H9 (cell line): ENCODE measurements at regions not wholly inside any gene's neighbourhood (a gene's known extent, or its start where the extent isn't known, plus 50 kb on each side); places are given as distances from the start of the nearest gene placed in this dataset.

Experiments used
- DNase-seq: peaks from one replicate; pipeline ENCODE4 v3.0.0-alpha.2; 2017
- H2AFZ ChIP-seq: one replicate; pipeline ENCODE4 v1.6.1; 2013; ENCODE audit warnings: mild to moderate bottlenecking, low read length, control low read depth, moderate library complexity
- H2AK5ac ChIP-seq: 2 replicates; pipeline ENCODE4 v1.6.1; 2013; ENCODE audit warnings: low read length, control low read depth, mixed read lengths; ENCODE audit not compliant: insufficient read length
- H2BK120ac ChIP-seq: one replicate; pipeline ENCODE4 v1.6.1; 2013; ENCODE audit warnings: low read depth, mild to moderate bottlenecking, low read length, control low read depth, inconsistent platforms; ENCODE audit not compliant: poor library complexity, severe bottlenecking
- H2BK12ac ChIP-seq: 2 replicates; pipeline ENCODE4 v1.6.1; 2013; ENCODE audit warnings: low read length, control low read depth, mixed read lengths, low read depth; ENCODE audit not compliant: insufficient read length
- H2BK15ac ChIP-seq: 2 replicates; pipeline ENCODE4 v1.6.1; 2013; ENCODE audit warnings: low read depth, low read length, control low read depth
- H2BK20ac ChIP-seq: one replicate; pipeline ENCODE4 v1.6.1; 2013; ENCODE audit warnings: low read depth, mild to moderate bottlenecking, low read length, control low read depth, inconsistent platforms; ENCODE audit not compliant: poor library complexity, severe bottlenecking
- H2BK5ac ChIP-seq: 2 replicates; pipeline ENCODE4 v1.6.1; 2013; ENCODE audit warnings: low read length, control low read depth, mixed read lengths; ENCODE audit not compliant: insufficient read length
- H3K14ac ChIP-seq: 2 replicates; pipeline ENCODE4 v1.6.1; 2013; ENCODE audit warnings: low read length, control low read depth; ENCODE audit not compliant: insufficient read depth
- H3K18ac ChIP-seq: 2 replicates; pipeline ENCODE4 v1.6.1; 2013; ENCODE audit warnings: low read depth, mild to moderate bottlenecking, mixed read lengths, low read length, control low read depth; ENCODE audit not compliant: insufficient read length
- H3K23ac ChIP-seq: 2 replicates; pipeline ENCODE4 v1.6.1; 2013; ENCODE audit warnings: low read length, control low read depth, mixed read lengths, low read depth; ENCODE audit not compliant: insufficient read length
- H3K23me2 ChIP-seq: 2 replicates; pipeline ENCODE4 v1.6.1; 2013; ENCODE audit warnings: low read depth, mild to moderate bottlenecking, mixed read lengths, low read length, control low read depth; ENCODE audit not compliant: insufficient read length, poor library complexity, severe bottlenecking
- H3K27ac ChIP-seq: 2 replicates; pipeline ENCODE4 v1.5.1; 2013; ENCODE audit warnings: low read length, control low read depth, mixed read lengths, low read depth; ENCODE audit not compliant: insufficient read length
- H3K27me3 ChIP-seq: 2 replicates; pipeline ENCODE4 v1.6.1; 2013; ENCODE audit warnings: low read length, control low read depth, inconsistent platforms; ENCODE audit not compliant: insufficient read depth
- H3K4ac ChIP-seq: 2 replicates; pipeline ENCODE4 v1.6.1; 2013; ENCODE audit warnings: low read depth, mild to moderate bottlenecking, control low read depth, inconsistent platforms, low read length, moderate library complexity
- H3K4me1 ChIP-seq: 2 replicates; pipeline ENCODE4 v1.6.1; 2013; ENCODE audit warnings: low read length, control low read depth, inconsistent platforms; ENCODE audit not compliant: insufficient read depth
- H3K4me2 ChIP-seq: 2 replicates; pipeline ENCODE4 v1.6.1; 2013; ENCODE audit warnings: low read length, control low read depth, mixed read lengths; ENCODE audit not compliant: insufficient read length, insufficient read depth
- H3K56ac ChIP-seq: 2 replicates; pipeline ENCODE4 v1.6.1; 2013; ENCODE audit warnings: low read depth, mild to moderate bottlenecking, mixed read lengths, low read length, control low read depth; ENCODE audit not compliant: insufficient read length
- H3K79me1 ChIP-seq: 2 replicates; pipeline ENCODE4 v1.6.1; 2013; ENCODE audit warnings: low read depth, mild to moderate bottlenecking, moderate library complexity, low read length, control low read depth, inconsistent platforms; ENCODE audit not compliant: insufficient read depth, poor library complexity, severe bottlenecking
- H3K79me2 ChIP-seq: 2 replicates; pipeline ENCODE4 v1.6.1; 2013; ENCODE audit warnings: low read length, control low read depth, inconsistent platforms; ENCODE audit not compliant: insufficient read depth
- H3K9ac ChIP-seq: 2 replicates; pipeline ENCODE4 v1.6.1; 2013; ENCODE audit warnings: low read length, control low read depth, mixed read lengths; ENCODE audit not compliant: insufficient read length; ENCODE audit errors: extremely low read depth
- H3K9me3 ChIP-seq: one replicate; pipeline ENCODE4 v1.6.1; 2013; ENCODE audit warnings: low read depth, low read length, inconsistent platforms; ENCODE audit not compliant: control insufficient read depth
- H3T11ph ChIP-seq: one replicate; pipeline ENCODE4 v1.6.1; 2013; ENCODE audit warnings: mild to moderate bottlenecking, low read length, control low read depth, inconsistent platforms
- H4K20me1 ChIP-seq: one replicate; pipeline ENCODE4 v1.6.1; 2013; ENCODE audit not compliant: control insufficient read depth, insufficient read length, insufficient read depth
- H4K5ac ChIP-seq: 2 replicates; pipeline ENCODE4 v1.6.1; 2013; ENCODE audit warnings: low read depth, mild to moderate bottlenecking, mixed read lengths, low read length, control low read depth; ENCODE audit not compliant: insufficient read length
- H4K8ac ChIP-seq: replicated peaks from 2 replicates; pipeline ENCODE4 v1.6.1; 2013; ENCODE audit warnings: low read length, control low read depth, mixed read lengths, low read depth; ENCODE audit not compliant: insufficient read length
- H4K91ac ChIP-seq: 2 replicates; pipeline ENCODE4 v1.6.1; 2013; ENCODE audit warnings: low read depth, mild to moderate bottlenecking, moderate library complexity, mixed read lengths, low read length, control low read depth; ENCODE audit not compliant: insufficient read length
- H3K27ac Mint-ChIP-seq, 3 experiments: 2 replicates in 2 of 3; 3 replicates in 1 of 3; pipeline ENCODE4 v1.8.0; 2020 to 2021; ENCODE audit warnings: mixed read lengths in 3 of 3, mild to moderate bottlenecking in 1 of 3, moderate library complexity in 1 of 3
- H3K27me3 Mint-ChIP-seq: 2 replicates; pipeline ENCODE4 v1.8.0; 2021; ENCODE audit warnings: low read depth, mild to moderate bottlenecking, moderate library complexity, mixed read lengths
- H3K36me3 Mint-ChIP-seq, 3 experiments: 2 replicates in 2 of 3; 3 replicates in 1 of 3; pipeline ENCODE4 v1.8.0; 2020 to 2021; ENCODE audit warnings: low read depth in 3 of 3, mixed read lengths in 3 of 3; ENCODE audit not compliant: insufficient read depth in 1 of 3
- H3K4me1 Mint-ChIP-seq, 2 experiments: 2 replicates each; pipeline ENCODE4 v1.8.0; 2020; ENCODE audit warnings: mixed read lengths in 2 of 2
- H3K4me3 Mint-ChIP-seq, 2 experiments: 2 replicates in 1 of 2; 3 replicates in 1 of 2; pipeline ENCODE4 v1.8.0; 2020 to 2021; ENCODE audit warnings: mild to moderate bottlenecking in 2 of 2, mixed read lengths in 2 of 2, moderate library complexity in 1 of 2
- H3K9me3 Mint-ChIP-seq, 2 experiments: 2 replicates in 1 of 2; 3 replicates in 1 of 2; pipeline ENCODE4 v1.8.0; 2020; ENCODE audit warnings: mild to moderate bottlenecking in 2 of 2, mixed read lengths in 2 of 2, moderate library complexity in 1 of 2
- WGBS: extraction: QIAGEN DNeasy Blood & Tissue Kit; methylation state at CpG from one replicate; pipeline ENCODE4 v1.1.7; 2013; ENCODE audit warnings: missing lambda C conversion rate, low lambda C conversion rate, mixed read lengths; ENCODE audit not compliant: insufficient read length; ENCODE audit errors: extremely low coverage; 5-methylcytosine and 5-hydroxymethylcytosine counted together
- TF ChIP-seq, protein P1 (sequence below): fragments of 200-600 bp; sonication (generic); conservative IDR thresholded peaks from 3 replicates; pipeline ENCODE4 v1.8.0; 2021; ENCODE audit warnings: antibody characterized with exemption, mild to moderate bottlenecking

GRCh38 chr18:1014509-1014908 is 109.8 kb downstream of the ADCYAP1 start:
- no peak overlapping the region for H2BK15ac ChIP-seq
- H3K14ac ChIP-seq: no peak overlapping the region
- Mint-ChIP-seq H3K27me3 (peaks cover 23% of the 10 kb centered on the region), H3K4me1 (peaks cover 46 to 63% of the 10 kb centered on the region in 2 experiments), H3K27ac (peak overlapping the region; percentile 60 to 81 (median 65); a peak in 4 of 7 replicates), H3K4me3 (no peak overlapping the region), H3K9me3 (no peaks in the 10 kb centered on the region), H3K36me3 (peaks cover 0 to 7% (median 0%) of the 10 kb centered on the region in 3 experiments; a peak in 1 of 7 replicates)
- H3T11ph ChIP-seq: no peak overlapping the region
- no CpG with 5 or more reads among the region's 6 CpGs for WGBS
- no peak for DNase-seq
- no peak overlapping the region for H3K27ac ChIP-seq
- H3K23ac ChIP-seq: no peak overlapping the region
- peaks cover 11% of the 10 kb centered on the region; the same call in 1 of the 2 replicates for H3K4me1 ChIP-seq
- no peak overlapping the region for H2AFZ ChIP-seq
- H3K79me2 ChIP-seq: no peaks in the 10 kb centered on the region; the same call in 1 of the 2 replicates
- no peaks in the 10 kb centered on the region for H3K23me2 ChIP-seq
- no peak overlapping the region for H2BK20ac ChIP-seq
- H4K20me1 ChIP-seq: no peaks in the 10 kb centered on the region
- H3K79me1 ChIP-seq: no peaks in the 10 kb centered on the region
- H3K9ac ChIP-seq: no peak overlapping the region
- H2BK120ac ChIP-seq: no peak overlapping the region
- H2BK5ac ChIP-seq: no peak overlapping the region
- no peak overlapping the region for H4K91ac ChIP-seq
- no peak overlapping the region for H3K18ac ChIP-seq
- no peak overlapping the region for H3K4me2 ChIP-seq
- no peaks in the 10 kb centered on the region for H3K9me3 ChIP-seq
- H3K56ac ChIP-seq: no peak overlapping the region
- H4K8ac ChIP-seq: no peak overlapping the region
- peaks cover 4% of the 10 kb centered on the region; the same call in 1 of the 2 replicates for H3K27me3 ChIP-seq
- TF ChIP-seq, protein P1, sequence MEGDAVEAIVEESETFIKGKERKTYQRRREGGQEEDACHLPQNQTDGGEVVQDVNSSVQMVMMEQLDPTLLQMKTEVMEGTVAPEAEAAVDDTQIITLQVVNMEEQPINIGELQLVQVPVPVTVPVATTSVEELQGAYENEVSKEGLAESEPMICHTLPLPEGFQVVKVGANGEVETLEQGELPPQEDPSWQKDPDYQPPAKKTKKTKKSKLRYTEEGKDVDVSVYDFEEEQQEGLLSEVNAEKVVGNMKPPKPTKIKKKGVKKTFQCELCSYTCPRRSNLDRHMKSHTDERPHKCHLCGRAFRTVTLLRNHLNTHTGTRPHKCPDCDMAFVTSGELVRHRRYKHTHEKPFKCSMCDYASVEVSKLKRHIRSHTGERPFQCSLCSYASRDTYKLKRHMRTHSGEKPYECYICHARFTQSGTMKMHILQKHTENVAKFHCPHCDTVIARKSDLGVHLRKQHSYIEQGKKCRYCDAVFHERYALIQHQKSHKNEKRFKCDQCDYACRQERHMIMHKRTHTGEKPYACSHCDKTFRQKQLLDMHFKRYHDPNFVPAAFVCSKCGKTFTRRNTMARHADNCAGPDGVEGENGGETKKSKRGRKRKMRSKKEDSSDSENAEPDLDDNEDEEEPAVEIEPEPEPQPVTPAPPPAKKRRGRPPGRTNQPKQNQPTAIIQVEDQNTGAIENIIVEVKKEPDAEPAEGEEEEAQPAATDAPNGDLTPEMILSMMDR: no peak
- no peak overlapping the region for H4K5ac ChIP-seq
- no peak overlapping the region for H2AK5ac ChIP-seq
- H3K4ac ChIP-seq: no peak overlapping the region
- no peak overlapping the region for H2BK12ac ChIP-seq
